Type B pancreatic cell (in vitro differentiated cells): ENCODE measurements at regions not wholly inside any gene's neighbourhood (a gene's known extent, or its start where the extent isn't known, plus 50 kb on each side); places are given as distances from the start of the nearest gene placed in this dataset.
A peak's percentile ranks its signal among the peaks of the same experiment; 100 is the strongest.
"Not testable (repeated sequence)": the region's sequence is repeated elsewhere in the genome, so short reads cannot be mapped to it uniquely, and the experiment has no call there.

Source experiments
- DNase-seq: peaks from one replicate; pipeline ENCODE4 v3.0.0; 2021; ENCODE audit warnings: mixed read lengths; ENCODE audit not compliant: unreplicated experiment; ENCODE audit errors: extremely low spot score
- H3K27ac Mint-ChIP-seq: 2 replicates; pipeline ENCODE4 v1.8.0; 2021; ENCODE audit warnings: mild to moderate bottlenecking, mixed read lengths
- H3K27me3 Mint-ChIP-seq: 2 replicates; pipeline ENCODE4 v1.8.0; 2021; ENCODE audit warnings: mixed read lengths
- H3K36me3 Mint-ChIP-seq: 2 replicates; pipeline ENCODE4 v1.8.0; 2021; ENCODE audit warnings: mixed read lengths
- H3K4me1 Mint-ChIP-seq: one replicate; pipeline ENCODE4 v1.8.0; 2021; ENCODE audit warnings: mixed read lengths; ENCODE audit not compliant: unreplicated experiment
- H3K4me3 Mint-ChIP-seq: 2 replicates; pipeline ENCODE4 v1.8.0; 2021; ENCODE audit warnings: mild to moderate bottlenecking, mixed read lengths
- H3K9me3 Mint-ChIP-seq: 2 replicates; pipeline ENCODE4 v1.8.0; 2021; ENCODE audit warnings: mixed read lengths
- TF ChIP-seq, protein P1 (sequence below): fragments of 200-600 bp; sonication (generic); conservative IDR thresholded peaks from 2 replicates; pipeline ENCODE4 v1.5.0; 2021; ENCODE audit warnings: antibody characterized with exemption, mild to moderate bottlenecking

DNA sequence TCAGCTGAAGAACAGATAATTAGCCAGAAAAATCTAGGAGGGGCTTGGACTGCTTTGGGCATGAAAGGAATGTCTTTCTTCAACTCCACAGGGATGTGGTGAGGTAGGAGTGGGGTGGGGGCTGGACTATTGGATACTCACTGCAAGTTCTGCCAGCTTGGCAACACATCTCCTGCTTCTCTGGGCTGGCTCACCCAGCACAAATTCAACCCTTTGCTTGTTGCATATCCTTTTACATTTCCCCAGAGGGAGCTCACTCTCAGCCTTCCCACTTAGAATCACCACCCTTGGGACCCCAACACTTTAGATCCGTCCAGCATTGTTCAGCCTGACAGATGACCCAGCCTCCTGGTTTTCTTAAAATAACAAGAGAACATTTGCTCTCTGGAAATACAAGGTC is 120.6 kb downstream of the KDR start:
- DNase-seq = no peak
- H3K4me3 Mint-ChIP-seq = no peak overlapping the region
- TF ChIP-seq, protein P1, sequence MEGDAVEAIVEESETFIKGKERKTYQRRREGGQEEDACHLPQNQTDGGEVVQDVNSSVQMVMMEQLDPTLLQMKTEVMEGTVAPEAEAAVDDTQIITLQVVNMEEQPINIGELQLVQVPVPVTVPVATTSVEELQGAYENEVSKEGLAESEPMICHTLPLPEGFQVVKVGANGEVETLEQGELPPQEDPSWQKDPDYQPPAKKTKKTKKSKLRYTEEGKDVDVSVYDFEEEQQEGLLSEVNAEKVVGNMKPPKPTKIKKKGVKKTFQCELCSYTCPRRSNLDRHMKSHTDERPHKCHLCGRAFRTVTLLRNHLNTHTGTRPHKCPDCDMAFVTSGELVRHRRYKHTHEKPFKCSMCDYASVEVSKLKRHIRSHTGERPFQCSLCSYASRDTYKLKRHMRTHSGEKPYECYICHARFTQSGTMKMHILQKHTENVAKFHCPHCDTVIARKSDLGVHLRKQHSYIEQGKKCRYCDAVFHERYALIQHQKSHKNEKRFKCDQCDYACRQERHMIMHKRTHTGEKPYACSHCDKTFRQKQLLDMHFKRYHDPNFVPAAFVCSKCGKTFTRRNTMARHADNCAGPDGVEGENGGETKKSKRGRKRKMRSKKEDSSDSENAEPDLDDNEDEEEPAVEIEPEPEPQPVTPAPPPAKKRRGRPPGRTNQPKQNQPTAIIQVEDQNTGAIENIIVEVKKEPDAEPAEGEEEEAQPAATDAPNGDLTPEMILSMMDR = no peak
- no peak overlapping the region for H3K27ac Mint-ChIP-seq
- peaks cover 3% of the 10 kb centered on the region for H3K9me3 Mint-ChIP-seq
- peaks cover 11% of the 10 kb centered on the region for H3K27me3 Mint-ChIP-seq
- H3K36me3 Mint-ChIP-seq = no peaks in the 10 kb centered on the region
- no peaks in the 10 kb centered on the region for H3K4me1 Mint-ChIP-seq

DNA sequence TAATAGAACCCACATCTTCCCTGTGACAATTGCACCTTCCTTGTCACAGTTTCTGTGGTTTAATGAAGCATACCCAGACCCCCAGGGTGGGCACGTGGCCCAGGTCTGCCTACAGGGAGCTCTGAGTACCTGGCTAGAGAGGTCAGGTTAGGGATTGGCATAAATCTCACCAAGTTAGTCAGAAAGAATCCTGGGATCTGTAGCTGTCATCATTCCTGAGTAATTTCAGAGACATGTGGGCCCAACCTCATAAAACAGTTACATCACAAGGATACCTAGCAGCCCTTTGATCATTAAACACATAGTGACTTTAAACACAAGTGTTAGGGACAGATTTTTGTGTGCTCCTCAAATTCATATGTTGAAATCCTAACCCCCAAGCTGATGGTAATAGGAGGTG is 123.0 kb downstream of the KDR start:
- Mint-ChIP-seq H3K4me3 (no peak overlapping the region), H3K27me3 (peaks cover 16% of the 10 kb centered on the region), H3K36me3 (no peaks in the 10 kb centered on the region), H3K27ac (no peak overlapping the region), H3K9me3 (no peaks in the 10 kb centered on the region), H3K4me1 (no peaks in the 10 kb centered on the region)
- no peak for DNase-seq
- TF ChIP-seq, protein P1 = no peak

DNA sequence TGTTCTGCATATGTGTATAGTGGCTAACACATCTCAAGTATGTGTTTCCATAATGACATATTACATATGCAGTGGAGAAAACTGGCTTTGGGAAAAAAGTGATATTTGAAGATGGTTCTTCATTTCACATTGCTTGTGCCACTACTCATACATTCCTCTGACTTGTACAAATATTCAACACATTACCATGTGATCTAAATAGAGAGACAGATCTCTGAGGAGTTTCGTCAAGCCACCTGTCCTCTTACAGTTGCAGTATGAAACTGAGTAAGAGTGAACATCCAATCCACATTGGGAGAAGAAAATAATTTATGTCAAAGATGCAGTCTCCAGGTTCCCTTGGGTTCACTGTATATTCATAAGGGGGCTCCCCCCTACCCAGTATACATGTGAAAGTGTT is 123.9 kb downstream of the KDR start:
- H3K4me3 Mint-ChIP-seq = no peak overlapping the region
- no peaks in the 10 kb centered on the region for H3K4me1 Mint-ChIP-seq
- DNase-seq = no peak
- H3K27ac Mint-ChIP-seq = no peak overlapping the region
- H3K36me3 Mint-ChIP-seq = no peaks in the 10 kb centered on the region
- TF ChIP-seq, protein P1 = no peak
- H3K9me3 Mint-ChIP-seq = no peaks in the 10 kb centered on the region
- peaks cover 16% of the 10 kb centered on the region for H3K27me3 Mint-ChIP-seq

DNA sequence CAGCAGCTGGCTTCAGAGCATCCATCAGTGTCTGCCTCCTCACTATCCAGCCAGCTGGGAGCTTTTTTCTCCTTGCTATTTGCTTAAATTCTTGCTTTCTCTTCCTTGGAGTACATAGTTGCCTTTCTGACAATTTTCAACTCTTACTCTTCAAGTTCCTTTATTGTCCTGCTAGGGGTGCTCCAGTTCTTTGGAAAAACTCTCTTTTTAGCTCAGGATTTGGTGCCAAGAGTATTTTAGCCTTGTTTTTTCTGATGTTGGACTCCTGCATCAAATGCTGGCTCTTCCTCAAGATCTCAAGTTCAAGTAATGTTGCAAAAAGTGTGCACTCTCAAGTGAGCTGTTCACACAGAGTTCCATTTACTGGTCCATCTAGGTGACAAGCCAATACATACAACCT is 126.4 kb downstream of the KDR start:
- no peaks in the 10 kb centered on the region for H3K4me1 Mint-ChIP-seq
- no peak overlapping the region for H3K27ac Mint-ChIP-seq
- TF ChIP-seq, protein P1 = peak; percentile 51
- H3K36me3 Mint-ChIP-seq = no peaks in the 10 kb centered on the region
- peaks cover 16% of the 10 kb centered on the region for H3K27me3 Mint-ChIP-seq
- DNase-seq = no peak
- no peak overlapping the region for H3K4me3 Mint-ChIP-seq
- no peaks in the 10 kb centered on the region for H3K9me3 Mint-ChIP-seq

DNA sequence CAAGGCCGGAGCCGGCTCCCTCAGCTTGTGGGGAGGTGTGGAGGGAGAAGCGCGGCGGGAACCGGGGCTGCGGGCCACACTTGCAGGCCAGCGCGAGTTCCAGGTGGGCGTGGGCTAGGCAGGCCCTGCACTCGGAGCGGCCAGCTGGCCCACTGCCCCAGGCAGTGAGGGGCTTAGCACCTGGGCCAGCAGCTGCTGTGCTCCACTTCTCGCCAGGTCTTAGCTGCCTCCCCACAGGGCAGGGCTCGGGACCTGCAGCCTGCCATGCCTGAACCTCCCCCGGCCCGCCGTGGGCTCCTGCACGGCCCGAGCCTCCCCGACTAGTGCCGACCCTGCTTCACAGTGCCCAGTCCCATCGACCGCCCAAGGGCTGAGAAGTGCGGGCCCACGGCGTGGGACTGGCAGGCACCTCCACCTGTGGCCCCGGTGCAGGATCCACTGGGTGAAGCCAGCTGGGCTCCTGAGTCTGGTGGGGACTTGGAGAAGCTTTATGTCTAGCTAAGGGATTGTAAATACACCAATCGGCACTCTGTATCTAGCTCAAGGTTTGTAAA is 131.8 kb downstream of the KDR start:
- not testable (repeated sequence) for DNase-seq, H3K4me3 Mint-ChIP-seq, H3K27me3 Mint-ChIP-seq, H3K4me1 Mint-ChIP-seq, H3K36me3 Mint-ChIP-seq, H3K9me3 Mint-ChIP-seq, H3K27ac Mint-ChIP-seq

DNA sequence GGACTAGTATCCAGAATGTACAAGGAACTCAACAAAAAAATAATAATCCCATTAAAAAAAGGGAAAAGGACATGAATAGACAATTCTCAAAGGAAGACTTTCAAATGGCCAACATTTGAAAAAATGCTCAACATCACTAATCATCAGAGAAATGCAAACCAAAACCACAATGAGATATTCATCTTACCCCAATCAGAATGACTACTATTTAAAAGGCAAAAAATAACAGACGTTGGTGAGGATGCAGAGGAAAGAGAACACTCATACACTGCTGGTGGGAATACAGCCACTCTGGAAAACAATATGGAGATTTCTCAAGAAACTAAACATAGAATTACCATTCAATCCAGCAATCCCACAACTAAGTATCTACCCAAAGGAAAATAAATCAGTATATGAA is 133.1 kb downstream of the KDR start:
- TF ChIP-seq, protein P1 = no peak
- Mint-ChIP-seq H3K4me1 (no peaks in the 10 kb centered on the region), H3K27me3 (peaks cover 4% of the 10 kb centered on the region), H3K9me3 (no peaks in the 10 kb centered on the region), H3K27ac (no peak overlapping the region), H3K36me3 (no peaks in the 10 kb centered on the region), H3K4me3 (no peak overlapping the region)
- no peak for DNase-seq
